ENCODE measurements at regions not wholly inside any gene's neighbourhood (a gene's known extent, or its start where the extent isn't known, plus 50 kb on each side); places are given as distances from the start of the nearest gene placed in this dataset.
"Not testable (repeated sequence)": the region's sequence is repeated elsewhere in the genome, so short reads cannot be mapped to it uniquely, and the experiment has no call there.

DNA sequence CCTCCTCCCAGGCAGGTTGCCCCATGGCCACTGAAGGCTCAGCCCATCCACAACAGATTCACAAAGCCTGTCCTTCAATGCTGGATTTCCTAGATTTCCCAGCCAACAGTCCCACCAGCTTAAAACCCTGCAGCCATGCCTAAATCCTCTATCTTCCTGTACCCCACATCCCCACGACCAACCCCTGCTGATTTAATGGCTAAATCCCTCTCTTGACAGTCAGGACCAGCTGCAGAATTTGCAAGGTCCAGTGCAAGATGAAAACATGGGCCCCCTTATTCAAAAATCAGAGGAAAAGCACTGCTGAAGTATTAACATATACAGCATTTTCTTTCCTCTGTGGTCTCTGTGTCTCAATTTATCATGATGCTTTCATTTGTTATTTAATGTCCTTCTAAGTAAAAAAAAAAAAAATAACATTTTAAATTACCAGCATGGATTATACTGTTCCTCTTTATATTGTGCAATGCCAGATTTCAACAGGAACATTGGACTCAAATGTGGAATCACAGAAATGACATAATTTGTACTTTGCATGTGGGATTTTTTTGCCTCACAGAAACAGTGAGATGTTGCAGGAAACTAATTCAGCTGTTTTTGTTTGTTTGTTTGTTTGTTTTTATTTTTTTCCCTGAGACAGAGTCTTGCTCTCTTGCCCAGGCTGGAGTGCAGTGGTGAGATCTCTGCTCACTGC is 63.0 kb upstream of the DRD5 start:
- not testable (repeated sequence) for TF ChIP-seq GABPA (IDR thresholded peaks at IDR 0.05; ENCODE audit: low read depth); MEF2A (IDR thresholded peaks at IDR 0.05; ENCODE audit: insufficient read depth, low read depth, low read length); MTA3 (IDR thresholded peaks at IDR 0.05; ENCODE audit: borderline replicate concordance, low read length); EGR1 (IDR thresholded peaks at IDR 0.05; ENCODE audit: borderline replicate concordance in 1 of 2, low read depth in 2 of 2, low read length in 2 of 2); POLR2A (IDR thresholded peaks at IDR 0.05; ENCODE audit: low read depth, low read length); FOXM1 (IDR thresholded peaks at IDR 0.05; ENCODE audit: low read depth, low read length); TARDBP (IDR thresholded peaks at IDR 0.05; ENCODE audit: borderline replicate concordance)
- TF ChIP-seq, protein P1, sequence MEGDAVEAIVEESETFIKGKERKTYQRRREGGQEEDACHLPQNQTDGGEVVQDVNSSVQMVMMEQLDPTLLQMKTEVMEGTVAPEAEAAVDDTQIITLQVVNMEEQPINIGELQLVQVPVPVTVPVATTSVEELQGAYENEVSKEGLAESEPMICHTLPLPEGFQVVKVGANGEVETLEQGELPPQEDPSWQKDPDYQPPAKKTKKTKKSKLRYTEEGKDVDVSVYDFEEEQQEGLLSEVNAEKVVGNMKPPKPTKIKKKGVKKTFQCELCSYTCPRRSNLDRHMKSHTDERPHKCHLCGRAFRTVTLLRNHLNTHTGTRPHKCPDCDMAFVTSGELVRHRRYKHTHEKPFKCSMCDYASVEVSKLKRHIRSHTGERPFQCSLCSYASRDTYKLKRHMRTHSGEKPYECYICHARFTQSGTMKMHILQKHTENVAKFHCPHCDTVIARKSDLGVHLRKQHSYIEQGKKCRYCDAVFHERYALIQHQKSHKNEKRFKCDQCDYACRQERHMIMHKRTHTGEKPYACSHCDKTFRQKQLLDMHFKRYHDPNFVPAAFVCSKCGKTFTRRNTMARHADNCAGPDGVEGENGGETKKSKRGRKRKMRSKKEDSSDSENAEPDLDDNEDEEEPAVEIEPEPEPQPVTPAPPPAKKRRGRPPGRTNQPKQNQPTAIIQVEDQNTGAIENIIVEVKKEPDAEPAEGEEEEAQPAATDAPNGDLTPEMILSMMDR (IDR thresholded peaks at IDR 0.05 in 2 of 3, conservative IDR thresholded peaks at IDR 0.05 in 1 of 3; ENCODE audit: control insufficient read depth in 2 of 3, extremely low read depth in 1 of 3, insufficient read depth in 1 of 3, low read depth in 3 of 3, low read length in 3 of 3), result not testable (repeated sequence)
- TF ChIP-seq, protein P2, sequence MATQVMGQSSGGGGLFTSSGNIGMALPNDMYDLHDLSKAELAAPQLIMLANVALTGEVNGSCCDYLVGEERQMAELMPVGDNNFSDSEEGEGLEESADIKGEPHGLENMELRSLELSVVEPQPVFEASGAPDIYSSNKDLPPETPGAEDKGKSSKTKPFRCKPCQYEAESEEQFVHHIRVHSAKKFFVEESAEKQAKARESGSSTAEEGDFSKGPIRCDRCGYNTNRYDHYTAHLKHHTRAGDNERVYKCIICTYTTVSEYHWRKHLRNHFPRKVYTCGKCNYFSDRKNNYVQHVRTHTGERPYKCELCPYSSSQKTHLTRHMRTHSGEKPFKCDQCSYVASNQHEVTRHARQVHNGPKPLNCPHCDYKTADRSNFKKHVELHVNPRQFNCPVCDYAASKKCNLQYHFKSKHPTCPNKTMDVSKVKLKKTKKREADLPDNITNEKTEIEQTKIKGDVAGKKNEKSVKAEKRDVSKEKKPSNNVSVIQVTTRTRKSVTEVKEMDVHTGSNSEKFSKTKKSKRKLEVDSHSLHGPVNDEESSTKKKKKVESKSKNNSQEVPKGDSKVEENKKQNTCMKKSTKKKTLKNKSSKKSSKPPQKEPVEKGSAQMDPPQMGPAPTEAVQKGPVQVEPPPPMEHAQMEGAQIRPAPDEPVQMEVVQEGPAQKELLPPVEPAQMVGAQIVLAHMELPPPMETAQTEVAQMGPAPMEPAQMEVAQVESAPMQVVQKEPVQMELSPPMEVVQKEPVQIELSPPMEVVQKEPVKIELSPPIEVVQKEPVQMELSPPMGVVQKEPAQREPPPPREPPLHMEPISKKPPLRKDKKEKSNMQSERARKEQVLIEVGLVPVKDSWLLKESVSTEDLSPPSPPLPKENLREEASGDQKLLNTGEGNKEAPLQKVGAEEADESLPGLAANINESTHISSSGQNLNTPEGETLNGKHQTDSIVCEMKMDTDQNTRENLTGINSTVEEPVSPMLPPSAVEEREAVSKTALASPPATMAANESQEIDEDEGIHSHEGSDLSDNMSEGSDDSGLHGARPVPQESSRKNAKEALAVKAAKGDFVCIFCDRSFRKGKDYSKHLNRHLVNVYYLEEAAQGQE (IDR thresholded peaks at IDR 0.05; ENCODE audit: low read depth, low read length), result not testable (repeated sequence)
- TF ChIP-seq, protein P3, sequence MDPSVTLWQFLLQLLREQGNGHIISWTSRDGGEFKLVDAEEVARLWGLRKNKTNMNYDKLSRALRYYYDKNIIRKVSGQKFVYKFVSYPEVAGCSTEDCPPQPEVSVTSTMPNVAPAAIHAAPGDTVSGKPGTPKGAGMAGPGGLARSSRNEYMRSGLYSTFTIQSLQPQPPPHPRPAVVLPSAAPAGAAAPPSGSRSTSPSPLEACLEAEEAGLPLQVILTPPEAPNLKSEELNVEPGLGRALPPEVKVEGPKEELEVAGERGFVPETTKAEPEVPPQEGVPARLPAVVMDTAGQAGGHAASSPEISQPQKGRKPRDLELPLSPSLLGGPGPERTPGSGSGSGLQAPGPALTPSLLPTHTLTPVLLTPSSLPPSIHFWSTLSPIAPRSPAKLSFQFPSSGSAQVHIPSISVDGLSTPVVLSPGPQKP (IDR thresholded peaks at IDR 0.05; ENCODE audit: low read depth, low read length), result not testable (repeated sequence)
